HCT116 (cell line): ENCODE measurements at regions not wholly inside any gene's neighbourhood (a gene's known extent, or its start where the extent isn't known, plus 50 kb on each side); places are given as distances from the start of the nearest gene placed in this dataset.

Source experiments
- ATAC-seq: fragments of 200-7000 bp; cut with Tn5 transposase; 2 replicates; pipeline ENCODE4 v1.9.1; 2020; ENCODE audit warnings: mild to moderate bottlenecking, moderate library complexity
- BruUV-seq: library from RNA; stranded (reverse); fragments of 400-500 nt; replicated peaks from 2 replicates; lab custom pipeline; 2021; lab: Mats Ljungman, UMichigan
- CTCF ChIA-PET: fragments of 300-600 bp; sonication (Branson Sonifier 250); formaldehyde crosslinking; loops from one replicate; lab custom pipeline; 2021; ENCODE audit warnings: antibody characterized with exemption; lab: Charles Lee
- POLR2A ChIA-PET: fragments of 300-600, 350-600 bp; sonication (Branson Sonifier 250); formaldehyde crosslinking; loops from one replicate; lab custom pipeline; 2021; ENCODE audit warnings: antibody characterized with exemption; lab: Charles Lee
- RAD21 ChIA-PET, 2 experiments: fragments of 300-600 bp; sonication (Branson Sonifier 250); formaldehyde crosslinking; loops; one replicate each; lab custom pipeline; 2023; ENCODE audit warnings: low total read pairs in 2 of 2; ENCODE audit not compliant: uncharacterized antibody in 2 of 2, unreplicated experiment in 2 of 2, low non-redundant PET in 1 of 2; lab: Charles Lee
- DNase-seq: peaks from one replicate; pipeline ENCODE4 v3.0.0-alpha.2; 2010; ENCODE audit warnings: low read depth, low spot score
- H2AFZ ChIP-seq: fragments of 200-600 bp; shearing (Covaris generic), sonication (generic); 2 replicates; pipeline ENCODE4 v1.6.1; 2017; ENCODE audit warnings: low read depth, mixed run types, mixed read lengths, antibody characterized with exemption, low read length; ENCODE audit not compliant: poor library complexity, severe bottlenecking
- H3K27ac ChIP-seq: 2 replicates; pipeline ENCODE4 v1.5.1; 2012; ENCODE audit warnings: low read depth, low read length
- H3K27me3 ChIP-seq: fragments of 200-600 bp; sonication (generic); 2 replicates; pipeline ENCODE4 v1.6.1; 2016; ENCODE audit warnings: mixed run types, low read length, mixed read lengths; ENCODE audit not compliant: insufficient read depth
- H3K36me3 ChIP-seq, 2 experiments: fragments of 200-500 bp in 1 of 2; fragments of 200-600 bp in 1 of 2; sonication (Bioruptor generic) in 1 of 2; sonication (generic) in 1 of 2; 2 replicates each; pipeline versions ENCODE4 v1.5.1 to v1.6.1; 2014 to 2016; ENCODE audit warnings: low read length in 2 of 2, inconsistent platforms in 1 of 2, mixed read lengths in 1 of 2, mixed run types in 1 of 2; ENCODE audit not compliant: insufficient read depth in 2 of 2, control insufficient read depth in 1 of 2
- H3K4me1 ChIP-seq, 2 experiments: fragments of 200-600 bp in 1 of 2; sonication (generic) in 1 of 2; 2 replicates each; pipeline versions ENCODE4 v1.5.1 to v1.6.1; 2012 to 2017; ENCODE audit warnings: low read length in 2 of 2, inconsistent platforms in 1 of 2, mild to moderate bottlenecking in 1 of 2, mixed read lengths in 1 of 2, mixed run types in 1 of 2, moderate library complexity in 1 of 2; ENCODE audit not compliant: insufficient read depth in 2 of 2, control insufficient read depth in 1 of 2
- H3K4me2 ChIP-seq: fragments of 200-600 bp; sonication (generic); 2 replicates; pipeline ENCODE4 v1.6.1; 2017; ENCODE audit warnings: mixed run types, low read length, mixed read lengths
- H3K4me3 ChIP-seq, 2 experiments: fragments of 200-600 bp in 1 of 2; sonication (generic) in 1 of 2; replicated peaks in 1 of 2; 2 replicates each; pipeline ENCODE4 v1.5.1; 2011 to 2016; ENCODE audit warnings: low read length in 2 of 2, control low read depth in 1 of 2, low read depth in 1 of 2, mild to moderate bottlenecking in 1 of 2, mixed read lengths in 1 of 2, mixed run types in 1 of 2
- H3K79me2 ChIP-seq: fragments of 200-600 bp; sonication (generic); 2 replicates; pipeline ENCODE4 v1.6.1; 2017; ENCODE audit warnings: mild to moderate bottlenecking, mixed run types, low read length, moderate library complexity, mixed read lengths; ENCODE audit not compliant: insufficient read depth
- H3K9ac ChIP-seq: fragments of 200-600 bp; sonication (generic); 2 replicates; pipeline ENCODE4 v1.6.1; 2016; ENCODE audit warnings: low read length, mixed read lengths
- H3K9me2 ChIP-seq: fragments of 200-600 bp; sonication (generic), shearing (Covaris generic); 2 replicates; pipeline ENCODE4 v1.6.1; 2017; ENCODE audit warnings: mixed run types, mild to moderate bottlenecking, moderate library complexity; ENCODE audit not compliant: insufficient read depth
- H3K9me3 ChIP-seq, 2 experiments: fragments of 200-500 bp in 1 of 2; fragments of 200-600 bp in 1 of 2; sonication (Bioruptor generic) in 1 of 2; sonication (generic) in 1 of 2; 2 replicates each; pipeline ENCODE4 v1.6.1; 2014 to 2017; ENCODE audit warnings: low read length in 2 of 2, mixed read lengths in 2 of 2, inconsistent platforms in 1 of 2, low read depth in 1 of 2, mild to moderate bottlenecking in 1 of 2, mixed run types in 1 of 2, moderate library complexity in 1 of 2; ENCODE audit not compliant: control insufficient read depth in 1 of 2, insufficient read depth in 1 of 2
- H4K20me1 ChIP-seq: fragments of 200-600 bp; sonication (generic), shearing (Covaris generic); 2 replicates; pipeline ENCODE4 v1.6.1; 2017; ENCODE audit warnings: mixed run types, mild to moderate bottlenecking, moderate library complexity; ENCODE audit not compliant: insufficient read depth
- ATF3 ChIP-seq: IDR thresholded peaks from 2 replicates; pipeline ENCODE4 v1.6.1; 2012
- CBX3 ChIP-seq: IDR thresholded peaks from 2 replicates; pipeline ENCODE4 v1.6.1; 2012; ENCODE audit warnings: low read depth
- CEBPB ChIP-seq: IDR thresholded peaks from 2 replicates; pipeline ENCODE4 v1.6.1; 2012; ENCODE audit warnings: low read depth
- EGR1 ChIP-seq: IDR thresholded peaks from 2 replicates; pipeline ENCODE4 v1.6.1; 2012; ENCODE audit warnings: low read depth
- ELF1 ChIP-seq: IDR thresholded peaks from 2 replicates; pipeline ENCODE4 v1.6.1; 2012; ENCODE audit warnings: low read depth, borderline replicate concordance
- JUND ChIP-seq: IDR thresholded peaks from 2 replicates; pipeline ENCODE4 v1.6.1; 2012
- MAX ChIP-seq: IDR thresholded peaks from 2 replicates; pipeline ENCODE4 v1.6.1; 2012
- POLR2AphosphoS5 ChIP-seq: IDR thresholded peaks from 2 replicates; pipeline ENCODE4 v1.6.1; 2011; ENCODE audit warnings: mild to moderate bottlenecking, low read depth, low read length, moderate library complexity
- SP1 ChIP-seq: IDR thresholded peaks from 2 replicates; pipeline ENCODE4 v1.6.1; 2012; ENCODE audit warnings: low read depth
- SRF ChIP-seq: IDR thresholded peaks from 2 replicates; pipeline ENCODE4 v1.6.1; 2012; ENCODE audit warnings: low read depth
- TCF7L2 ChIP-seq: IDR thresholded peaks from 2 replicates; pipeline ENCODE4 v1.7.0; 2011; ENCODE audit warnings: borderline replicate concordance, inconsistent platforms; ENCODE audit not compliant: insufficient read depth, insufficient read length; ENCODE audit errors: extremely low read depth
- ZNF274 ChIP-seq: fragments of 200-500 bp; sonication (Bioruptor generic); IDR thresholded peaks from 2 replicates; pipeline ENCODE4 v1.6.1; 2014; ENCODE audit warnings: mild to moderate bottlenecking, low read depth, low read length, inconsistent platforms
- intact Hi-C: fragments of 100-400 bp; cut with micrococcal nuclease; formaldehyde crosslinking; loops from 2 replicates; pipeline ENCODE4 v1.10.0; 2022
- TF ChIP-seq, protein P1 (sequence below): IDR thresholded peaks from 2 replicates; pipeline ENCODE4 v1.6.1; 2012; ENCODE audit warnings: low read depth
- TF ChIP-seq, protein P2 (sequence below): IDR thresholded peaks from 2 replicates; pipeline ENCODE4 v1.6.1; 2011; ENCODE audit warnings: mild to moderate bottlenecking, low read length, moderate library complexity; ENCODE audit not compliant: insufficient replicate concordance; ENCODE audit errors: extremely low read depth

- Histone ChIP-seq H3K4me1 (peaks cover 0 to 10% of the 10 kb centered on the region in 2 experiments; a peak in 2 of 4 replicates), H3K9me3 (no peaks in the 10 kb centered on the region), H3K9me2 (no peaks in the 10 kb centered on the region), H3K4me2 (peak overlapping the region; percentile 5; the same call in 1 of the 2 replicates), H2AFZ (peak overlapping the region; percentile 83), H3K79me2 (no peaks in the 10 kb centered on the region), H3K36me3 (no peaks in the 10 kb centered on the region), H3K27me3 (no peaks in the 10 kb centered on the region), H4K20me1 (no peaks in the 10 kb centered on the region), H3K9ac (no peak overlapping the region), H3K27ac (no peak overlapping the region), H3K4me3 (no peak overlapping the region)
- TF ChIP-seq JUND, result peak; percentile 30; the same call in 1 of the 2 replicates
- TF ChIP-seq MAX, result no peak
- TF ChIP-seq SP1, result 0 out of 2 replicates have a peak, but pooled peaks have one; percentile 12
- TF ChIP-seq POLR2AphosphoS5, result no peak
- no peak for TF ChIP-seq ELF1
- ChIA-PET CTCF (no interaction called here), RAD21 (no interaction called here), POLR2A (no interaction called here)
- DNase-seq (peak; percentile 32), ATAC-seq (peak; percentile 80)
- no TSS peak for BruUV-seq
- intact Hi-C loops, result no loop called here
Observed at GRCh38 chr4:123488916-123489315, 92.3 kb downstream of the SPRY1 start.

- TF ChIP-seq ELF1 (no peak), CBX3 (no peak), CEBPB (no peak), TCF7L2 (no peak), SRF (no peak), EGR1 (no peak), JUND (no peak), ZNF274 (no peak), ATF3 (no peak), SP1 (no peak)
- TF ChIP-seq, protein P1, sequence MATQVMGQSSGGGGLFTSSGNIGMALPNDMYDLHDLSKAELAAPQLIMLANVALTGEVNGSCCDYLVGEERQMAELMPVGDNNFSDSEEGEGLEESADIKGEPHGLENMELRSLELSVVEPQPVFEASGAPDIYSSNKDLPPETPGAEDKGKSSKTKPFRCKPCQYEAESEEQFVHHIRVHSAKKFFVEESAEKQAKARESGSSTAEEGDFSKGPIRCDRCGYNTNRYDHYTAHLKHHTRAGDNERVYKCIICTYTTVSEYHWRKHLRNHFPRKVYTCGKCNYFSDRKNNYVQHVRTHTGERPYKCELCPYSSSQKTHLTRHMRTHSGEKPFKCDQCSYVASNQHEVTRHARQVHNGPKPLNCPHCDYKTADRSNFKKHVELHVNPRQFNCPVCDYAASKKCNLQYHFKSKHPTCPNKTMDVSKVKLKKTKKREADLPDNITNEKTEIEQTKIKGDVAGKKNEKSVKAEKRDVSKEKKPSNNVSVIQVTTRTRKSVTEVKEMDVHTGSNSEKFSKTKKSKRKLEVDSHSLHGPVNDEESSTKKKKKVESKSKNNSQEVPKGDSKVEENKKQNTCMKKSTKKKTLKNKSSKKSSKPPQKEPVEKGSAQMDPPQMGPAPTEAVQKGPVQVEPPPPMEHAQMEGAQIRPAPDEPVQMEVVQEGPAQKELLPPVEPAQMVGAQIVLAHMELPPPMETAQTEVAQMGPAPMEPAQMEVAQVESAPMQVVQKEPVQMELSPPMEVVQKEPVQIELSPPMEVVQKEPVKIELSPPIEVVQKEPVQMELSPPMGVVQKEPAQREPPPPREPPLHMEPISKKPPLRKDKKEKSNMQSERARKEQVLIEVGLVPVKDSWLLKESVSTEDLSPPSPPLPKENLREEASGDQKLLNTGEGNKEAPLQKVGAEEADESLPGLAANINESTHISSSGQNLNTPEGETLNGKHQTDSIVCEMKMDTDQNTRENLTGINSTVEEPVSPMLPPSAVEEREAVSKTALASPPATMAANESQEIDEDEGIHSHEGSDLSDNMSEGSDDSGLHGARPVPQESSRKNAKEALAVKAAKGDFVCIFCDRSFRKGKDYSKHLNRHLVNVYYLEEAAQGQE, result no peak
- TF ChIP-seq, protein P2, sequence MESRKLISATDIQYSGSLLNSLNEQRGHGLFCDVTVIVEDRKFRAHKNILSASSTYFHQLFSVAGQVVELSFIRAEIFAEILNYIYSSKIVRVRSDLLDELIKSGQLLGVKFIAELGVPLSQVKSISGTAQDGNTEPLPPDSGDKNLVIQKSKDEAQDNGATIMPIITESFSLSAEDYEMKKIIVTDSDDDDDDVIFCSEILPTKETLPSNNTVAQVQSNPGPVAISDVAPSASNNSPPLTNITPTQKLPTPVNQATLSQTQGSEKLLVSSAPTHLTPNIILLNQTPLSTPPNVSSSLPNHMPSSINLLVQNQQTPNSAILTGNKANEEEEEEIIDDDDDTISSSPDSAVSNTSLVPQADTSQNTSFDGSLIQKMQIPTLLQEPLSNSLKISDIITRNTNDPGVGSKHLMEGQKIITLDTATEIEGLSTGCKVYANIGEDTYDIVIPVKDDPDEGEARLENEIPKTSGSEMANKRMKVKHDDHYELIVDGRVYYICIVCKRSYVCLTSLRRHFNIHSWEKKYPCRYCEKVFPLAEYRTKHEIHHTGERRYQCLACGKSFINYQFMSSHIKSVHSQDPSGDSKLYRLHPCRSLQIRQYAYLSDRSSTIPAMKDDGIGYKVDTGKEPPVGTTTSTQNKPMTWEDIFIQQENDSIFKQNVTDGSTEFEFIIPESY, result no peak
- no TSS peak for BruUV-seq
- no peaks in the 10 kb centered on the region for H3K36me3 ChIP-seq
- no peak for DNase-seq
- H3K9me2 ChIP-seq, result no peaks in the 10 kb centered on the region
- no peak overlapping the region for H2AFZ ChIP-seq
- H3K4me2 ChIP-seq, result no peak overlapping the region
- no peak for ATAC-seq
- no peaks in the 10 kb centered on the region for H3K27me3 ChIP-seq
- CTCF ChIA-PET, result no interaction called here
- POLR2A ChIA-PET, result no interaction called here
- no peaks in the 10 kb centered on the region for H3K79me2 ChIP-seq
- intact Hi-C loops, result no loop called here
- H3K27ac ChIP-seq, result no peak overlapping the region
- H3K9me3 ChIP-seq, result no peaks in the 10 kb centered on the region
- H3K9ac ChIP-seq, result no peak overlapping the region
- no peaks in the 10 kb centered on the region for H3K4me1 ChIP-seq
- H3K4me3 ChIP-seq, result no peak overlapping the region
- H4K20me1 ChIP-seq, result no peaks in the 10 kb centered on the region
- RAD21 ChIA-PET, result no interaction called here
Observed at GRCh38 chr4:123495530-123495929, 98.9 kb downstream of the SPRY1 start.
